NCI-H146 treated with DMSO at 0.1 percent for 48 hours (cell line): ENCODE measurements at regions not wholly inside any gene's neighbourhood (a gene's known extent, or its start where the extent isn't known, plus 50 kb on each side); places are given as distances from the start of the nearest gene placed in this dataset.
A peak's percentile ranks its signal among the peaks of the same experiment; 100 is the strongest.
"Not testable (repeated sequence)": the region's sequence is repeated elsewhere in the genome, so short reads cannot be mapped to it uniquely, and the experiment has no call there.

ENCODE experiments used
- DNase-seq: peaks from one replicate; lab custom pipeline; 2025; ENCODE audit not compliant: unreplicated experiment; lab: John Stamatoyannopoulos, UW

GRCh38 chrX:87236830-87237440 lies 280.7 kb upstream of the KLHL4 start:
- no peak for DNase-seq

- no peak for DNase-seq
Observed at GRCh38 chrX:87265518-87265917, 252.1 kb upstream of the KLHL4 start.

DNA sequence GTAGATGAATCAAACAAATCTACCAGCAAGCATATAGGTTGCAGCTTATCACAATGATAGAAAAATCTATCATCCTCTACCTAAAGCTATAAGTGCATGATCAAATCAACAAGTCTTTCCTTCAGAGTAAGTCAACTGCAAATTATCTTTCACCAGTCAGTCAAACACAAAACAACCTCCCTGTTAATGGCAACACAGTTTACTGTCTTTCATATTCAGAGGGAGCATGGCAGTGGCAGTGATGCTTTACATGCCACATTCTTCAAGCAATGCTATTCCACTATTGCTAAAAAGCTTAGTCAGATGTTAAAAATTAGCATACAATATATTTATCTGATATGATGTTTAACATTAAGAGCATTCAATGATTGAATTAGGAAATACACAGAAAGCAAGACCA lies 245.1 kb upstream of the KLHL4 start:
- no peak for DNase-seq

GRCh38 chrX:87299563-87300160 lies 217.9 kb upstream of the KLHL4 start:
- DNase-seq: peak; percentile 8

GRCh38 chrX:87310780-87311179 lies 206.8 kb upstream of the KLHL4 start:
- no peak for DNase-seq

DNA sequence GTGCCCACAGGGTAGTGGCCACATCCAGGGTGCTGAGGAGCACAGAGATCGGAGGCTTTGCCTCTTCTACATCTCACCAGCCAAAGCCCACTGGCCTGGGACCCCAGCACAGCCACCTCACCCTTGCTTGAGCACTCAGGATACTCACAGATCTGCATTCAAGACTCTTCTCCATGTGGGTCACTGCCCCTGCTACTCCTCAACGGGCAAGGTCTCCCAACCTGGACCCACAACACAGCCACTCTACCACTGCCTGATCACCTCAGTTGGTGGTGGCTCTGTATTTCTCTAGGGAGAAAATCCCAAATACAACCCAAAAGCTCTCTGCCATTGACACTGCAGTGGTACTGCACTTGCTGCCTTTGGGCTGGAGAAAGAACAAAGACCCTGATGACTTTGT lies 190.3 kb upstream of the KLHL4 start:
- DNase-seq: no peak

DNA sequence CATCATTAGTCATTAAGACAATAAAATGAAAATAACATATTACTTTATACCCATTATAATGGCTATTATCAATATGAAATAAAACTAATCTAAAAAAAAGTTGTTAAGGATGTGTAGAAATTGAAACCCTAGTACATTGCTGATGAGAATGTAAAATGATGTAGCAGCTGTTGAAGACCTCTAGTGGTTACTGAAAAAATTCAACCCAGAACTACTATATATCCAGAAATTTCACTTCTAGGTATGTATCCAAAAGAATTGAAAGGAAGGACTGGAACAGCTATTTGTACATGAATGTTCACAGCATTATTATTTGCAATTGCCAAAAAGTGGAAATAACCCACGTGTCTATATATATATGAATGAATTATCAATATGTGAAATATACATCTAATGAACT lies 180.3 kb upstream of the KLHL4 start:
- no peak for DNase-seq

DNA sequence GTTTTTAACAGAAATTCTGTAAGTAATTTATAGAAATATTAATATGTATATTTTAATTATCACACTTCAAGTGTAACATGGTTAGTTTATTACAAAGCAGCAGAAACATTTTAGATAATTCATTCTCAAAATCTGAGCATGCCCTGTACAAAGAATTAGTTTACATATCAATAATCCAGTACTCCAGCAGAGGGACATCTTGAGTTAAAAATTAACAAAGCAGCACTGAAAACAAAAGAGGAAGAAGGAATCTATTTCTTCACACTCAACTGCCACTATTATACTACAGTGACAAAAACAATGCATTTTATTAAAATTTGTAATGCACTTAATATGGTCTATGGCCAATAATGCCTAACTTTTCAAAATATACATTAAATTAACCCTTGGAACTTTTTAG lies 179.1 kb upstream of the KLHL4 start:
- no peak for DNase-seq

- DNase-seq: no peak
Observed at GRCh38 chrX:87370865-87371264, 146.7 kb upstream of the KLHL4 start.

- DNase-seq: no peak
Observed at GRCh38 chrX:87374324-87374723, 143.3 kb upstream of the KLHL4 start.

GRCh38 chrX:87376896-87377295 lies 140.7 kb upstream of the KLHL4 start:
- DNase-seq: no peak

- DNase-seq: no peak
Observed at GRCh38 chrX:87388381-87388780, 129.2 kb upstream of the KLHL4 start.

GRCh38 chrX:87391742-87392141 lies 125.9 kb upstream of the KLHL4 start:
- DNase-seq: no peak

GRCh38 chrX:87392369-87392768 lies 125.2 kb upstream of the KLHL4 start:
- no peak for DNase-seq

DNA sequence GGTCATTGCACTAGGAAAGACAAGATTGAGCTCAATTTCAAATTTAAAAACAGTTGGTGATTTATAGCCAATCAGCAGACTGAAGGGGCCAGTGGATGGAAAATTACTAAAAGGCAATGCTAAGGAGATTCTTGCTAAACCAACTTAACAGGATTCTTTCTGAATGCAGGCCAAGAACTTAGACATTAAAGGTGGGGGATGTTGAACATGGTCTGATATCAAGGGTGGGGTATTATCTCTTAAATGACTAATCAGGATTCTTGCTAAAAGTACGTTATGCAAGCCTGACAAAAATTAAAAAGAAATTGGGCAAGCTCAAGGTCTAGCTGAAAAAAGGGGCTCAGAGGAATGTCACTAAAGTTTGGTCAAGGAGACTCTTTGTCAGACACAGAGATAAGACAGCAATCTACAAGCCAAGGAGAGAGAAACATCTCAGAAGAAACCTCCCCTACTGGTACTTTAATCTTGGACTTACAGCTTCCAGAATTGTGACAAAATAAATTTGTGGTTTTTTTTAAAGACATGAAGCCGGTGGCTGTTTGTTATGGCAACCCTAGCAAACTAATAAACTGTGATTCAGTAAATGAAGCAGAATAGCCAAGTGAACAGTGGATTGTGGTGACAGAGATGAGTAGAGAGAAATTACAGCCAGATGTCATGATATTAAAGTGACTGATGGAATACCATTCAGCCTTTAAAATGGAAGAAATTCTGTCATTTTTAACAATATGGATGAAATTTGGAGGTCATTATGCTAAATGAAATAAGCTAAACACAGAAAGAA lies 120.3 kb upstream of the KLHL4 start:
- no peak for DNase-seq

DNA sequence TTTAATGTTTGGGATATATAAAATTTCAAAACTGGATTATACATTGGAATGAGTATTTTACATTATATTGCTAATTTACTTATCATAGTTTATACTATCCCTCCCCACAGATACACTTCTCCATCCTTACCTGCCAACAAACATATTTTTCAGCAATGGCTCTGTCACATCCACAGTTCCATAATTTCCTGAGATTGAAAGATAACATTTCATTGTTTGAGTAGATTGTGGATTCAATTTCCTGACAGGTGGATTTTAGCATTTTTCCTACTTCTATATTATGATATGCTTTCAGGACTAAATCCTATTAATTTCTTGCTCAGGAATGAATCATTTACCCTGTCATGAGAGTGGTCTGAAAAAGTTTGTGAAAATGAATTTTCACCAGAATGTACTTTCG lies 115.3 kb upstream of the KLHL4 start:
- DNase-seq: no peak

DNA sequence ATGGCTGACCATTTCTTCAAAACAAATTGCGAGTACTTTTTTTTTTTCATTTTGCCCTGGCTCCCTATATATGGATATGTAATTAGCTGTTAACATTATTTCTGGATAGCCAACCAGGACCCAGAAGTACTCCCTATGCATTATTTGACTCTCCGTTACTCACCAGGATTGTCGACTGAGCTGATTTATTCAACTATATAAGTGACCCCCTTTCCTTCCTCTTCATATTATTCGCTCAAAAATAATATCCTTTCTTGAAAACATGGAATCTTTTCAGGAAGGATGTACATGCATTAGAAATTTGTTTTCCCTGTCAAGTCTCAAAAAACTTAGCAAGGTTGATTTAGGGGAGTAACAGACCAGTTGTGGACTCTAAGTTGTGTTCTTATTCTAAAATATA lies 114.1 kb upstream of the KLHL4 start:
- DNase-seq: no peak

- DNase-seq: no peak
Observed at GRCh38 chrX:87409113-87409841, 108.3 kb upstream of the KLHL4 start.

- no peak for DNase-seq
Observed at GRCh38 chrX:87425618-87426017, 92.0 kb upstream of the KLHL4 start.

DNA sequence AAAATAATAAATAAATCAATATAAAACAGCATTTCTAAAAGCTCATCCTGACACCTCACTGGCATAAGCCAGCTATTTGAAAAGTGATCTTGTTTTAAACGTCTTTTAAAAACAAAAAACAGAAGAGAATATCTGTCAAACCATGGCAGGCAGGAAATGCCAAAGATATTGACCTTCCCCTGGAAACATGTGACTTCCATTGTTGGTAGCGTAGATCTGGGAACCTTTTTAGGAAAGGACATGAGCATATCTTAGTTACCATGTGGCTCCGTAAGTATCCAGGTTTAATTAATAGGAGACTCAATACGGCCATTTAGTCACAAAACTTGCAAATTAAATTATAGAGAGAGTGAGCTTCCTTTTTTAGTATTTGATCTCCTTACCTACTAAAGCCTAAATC lies 83.0 kb upstream of the KLHL4 start:
- no peak for DNase-seq

GRCh38 chrX:87448613-87449012 lies 69.0 kb upstream of the KLHL4 start:
- not testable (repeated sequence) for DNase-seq

- not testable (repeated sequence) for DNase-seq
Observed at GRCh38 chrX:87465757-87466156, 51.8 kb upstream of the KLHL4 start.
